ENCODE measurements at regions not wholly inside any gene's neighbourhood (a gene's known extent, or its start where the extent isn't known, plus 50 kb on each side); places are given as distances from the start of the nearest gene placed in this dataset.
"Not testable (repeated sequence)": the region's sequence is repeated elsewhere in the genome, so short reads cannot be mapped to it uniquely, and the experiment has no call there.

DNA sequence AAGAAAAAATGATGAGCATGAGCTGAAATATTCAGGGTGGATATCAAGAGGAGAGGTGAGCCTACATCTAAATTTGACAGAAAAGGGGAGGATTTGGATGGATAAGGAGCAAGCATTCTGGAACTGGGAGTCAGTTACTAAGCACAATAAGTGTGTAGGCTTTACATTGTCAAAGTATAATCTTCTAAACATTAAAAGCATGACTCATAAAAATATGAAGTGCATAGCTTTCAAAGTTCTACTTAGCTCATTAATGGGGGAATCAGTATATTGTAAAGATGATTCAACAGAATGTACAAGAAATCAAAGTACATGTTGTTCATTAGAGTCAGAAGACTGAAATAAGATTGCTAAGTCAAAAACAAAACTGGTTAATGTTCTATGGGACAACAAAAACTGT, 248.0 kb upstream of the GAS1 start:
- Histone ChIP-seq H3K27ac (ENCODE audit: low read depth in 2 of 2, low read length in 1 of 2) (no peak overlapping the region), H3K9me3 (ENCODE audit: control insufficient read depth in 2 of 2, insufficient read depth in 1 of 2, low read depth in 1 of 2, low read length in 1 of 2) (no peaks in the 10 kb centered on the region), H3K36me3 (ENCODE audit: control insufficient read depth in 2 of 2, insufficient read depth in 2 of 2, low read length in 1 of 2) (no peaks in the 10 kb centered on the region), H3K4me3 (ENCODE audit: low read depth in 1 of 2, low read length in 2 of 2) (no peak overlapping the region), H3K27me3 (ENCODE audit: control insufficient read depth in 1 of 2, insufficient read depth in 2 of 2, low read length in 2 of 2) (no peaks in the 10 kb centered on the region), H3K4me1 (ENCODE audit: control insufficient read depth in 2 of 2, insufficient read depth in 2 of 2, low read length in 1 of 2) (no peaks in the 10 kb centered on the region)

DNA sequence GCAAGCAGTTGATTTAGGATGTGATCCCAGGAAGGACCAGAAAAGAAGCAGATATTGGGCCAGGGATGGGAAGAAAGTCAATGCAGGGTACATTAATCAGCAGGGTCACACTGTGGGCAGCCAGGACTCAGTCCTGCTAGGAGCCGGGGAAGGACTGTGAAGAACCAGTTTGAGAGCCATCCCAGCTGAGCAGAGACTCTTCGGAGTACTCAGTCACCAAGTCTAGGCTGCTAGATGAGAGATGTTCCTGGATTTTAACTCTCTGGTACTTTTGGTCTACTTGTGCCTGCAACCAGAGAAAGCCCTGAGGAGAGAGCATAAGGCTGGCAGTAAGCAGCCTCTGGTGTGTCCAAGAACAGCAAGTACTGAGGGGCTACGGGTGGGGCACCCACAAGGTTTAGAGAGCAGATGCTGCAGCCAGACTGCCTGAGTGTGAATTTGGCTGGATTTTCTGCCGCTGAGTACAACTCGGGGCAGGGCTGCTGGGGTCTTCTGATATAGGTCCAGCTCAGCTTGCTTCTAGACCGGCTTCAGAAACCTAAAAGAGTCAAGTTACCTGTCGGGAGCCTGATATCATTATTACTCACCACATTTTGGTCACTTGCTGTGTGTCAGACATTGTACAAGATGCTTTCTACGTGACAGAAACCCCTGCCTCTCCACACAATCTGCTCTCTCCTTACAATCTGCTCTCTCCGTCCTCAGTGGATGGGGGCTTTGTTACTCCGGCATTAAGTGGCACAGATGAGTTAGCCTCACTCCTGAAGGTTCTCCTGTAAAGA, 250.2 kb upstream of the GAS1 start:
- no peak overlapping the region for H3K27ac ChIP-seq (ENCODE audit: low read depth in 2 of 2, low read length in 1 of 2)
- H3K4me1 ChIP-seq (ENCODE audit: control insufficient read depth in 2 of 2, insufficient read depth in 2 of 2, low read length in 1 of 2) = no peaks in the 10 kb centered on the region
- no peaks in the 10 kb centered on the region for H3K27me3 ChIP-seq (ENCODE audit: control insufficient read depth in 1 of 2, insufficient read depth in 2 of 2, low read length in 2 of 2)
- WGBS, 2 donors = 89 to 92% methylated on average over 10 of the region's 10 CpGs
- H3K9me3 ChIP-seq (ENCODE audit: control insufficient read depth in 2 of 2, insufficient read depth in 1 of 2, low read depth in 1 of 2, low read length in 1 of 2) = no peaks in the 10 kb centered on the region
- no peaks in the 10 kb centered on the region for H3K36me3 ChIP-seq (ENCODE audit: control insufficient read depth in 2 of 2, insufficient read depth in 2 of 2, low read length in 1 of 2)
- no peak overlapping the region for H3K4me3 ChIP-seq (ENCODE audit: low read depth in 1 of 2, low read length in 2 of 2)

DNA sequence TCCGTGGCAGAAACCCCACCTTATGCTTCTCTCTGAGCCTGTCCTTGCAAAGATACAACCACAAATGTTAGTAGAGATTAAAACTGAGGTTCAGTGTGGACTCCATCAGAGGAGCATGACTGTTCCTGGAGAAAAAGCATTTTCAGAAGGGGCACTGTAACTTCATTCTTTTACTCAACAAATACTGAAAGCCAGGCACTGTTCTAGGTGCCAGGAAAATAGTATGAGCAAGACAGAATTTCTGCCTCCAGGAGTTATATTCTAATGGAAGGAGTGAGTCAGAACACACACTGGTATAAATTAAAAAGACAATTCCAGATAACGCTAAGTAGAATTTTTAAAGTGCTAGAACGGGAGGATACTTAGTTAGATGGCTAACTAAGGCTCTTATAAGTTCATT, 251.4 kb upstream of the GAS1 start:
- Histone ChIP-seq H3K36me3 (ENCODE audit: control insufficient read depth in 2 of 2, insufficient read depth in 2 of 2, low read length in 1 of 2) (no peaks in the 10 kb centered on the region), H3K27me3 (ENCODE audit: control insufficient read depth in 1 of 2, insufficient read depth in 2 of 2, low read length in 2 of 2) (no peaks in the 10 kb centered on the region), H3K9me3 (ENCODE audit: control insufficient read depth in 2 of 2, insufficient read depth in 1 of 2, low read depth in 1 of 2, low read length in 1 of 2) (no peaks in the 10 kb centered on the region), H3K4me3 (ENCODE audit: low read depth in 1 of 2, low read length in 2 of 2) (no peak overlapping the region), H3K27ac (ENCODE audit: low read depth in 2 of 2, low read length in 1 of 2) (no peak overlapping the region), H3K4me1 (ENCODE audit: control insufficient read depth in 2 of 2, insufficient read depth in 2 of 2, low read length in 1 of 2) (no peaks in the 10 kb centered on the region)
- WGBS, 2 donors = 54 to 71% methylated on average over 3 of the region's 3 CpGs

DNA sequence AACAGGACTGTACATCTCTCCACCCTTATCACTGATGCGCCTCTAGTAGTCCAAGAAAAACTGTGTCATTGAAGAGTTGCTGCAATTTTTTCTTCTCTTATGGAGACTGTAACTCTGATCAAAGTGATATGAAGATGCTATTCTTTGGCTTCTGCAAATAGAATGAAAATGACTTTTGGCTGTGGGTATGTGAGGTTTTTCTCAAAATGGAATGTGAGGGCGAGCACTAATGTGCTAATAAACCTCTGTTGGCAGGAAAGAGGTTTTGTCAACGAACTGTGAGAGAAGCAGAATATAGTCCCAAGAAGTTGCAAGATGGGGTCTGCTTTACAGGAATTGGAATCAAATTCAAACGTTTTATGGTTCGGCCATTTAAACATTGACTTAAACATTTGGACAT, 252.0 kb upstream of the GAS1 start:
- 66% methylated on average over 5 of the region's 5 CpGs for WGBS, 2 donors
- H3K9me3 ChIP-seq (ENCODE audit: control insufficient read depth in 2 of 2, insufficient read depth in 1 of 2, low read depth in 1 of 2, low read length in 1 of 2) = no peaks in the 10 kb centered on the region
- H3K27ac ChIP-seq (ENCODE audit: low read depth in 2 of 2, low read length in 1 of 2) = no peak overlapping the region
- no peak overlapping the region for H3K4me3 ChIP-seq (ENCODE audit: low read depth in 1 of 2, low read length in 2 of 2)
- H3K36me3 ChIP-seq (ENCODE audit: control insufficient read depth in 2 of 2, insufficient read depth in 2 of 2, low read length in 1 of 2) = no peaks in the 10 kb centered on the region
- H3K27me3 ChIP-seq (ENCODE audit: control insufficient read depth in 1 of 2, insufficient read depth in 2 of 2, low read length in 2 of 2) = no peaks in the 10 kb centered on the region
- no peaks in the 10 kb centered on the region for H3K4me1 ChIP-seq (ENCODE audit: control insufficient read depth in 2 of 2, insufficient read depth in 2 of 2, low read length in 1 of 2)

DNA sequence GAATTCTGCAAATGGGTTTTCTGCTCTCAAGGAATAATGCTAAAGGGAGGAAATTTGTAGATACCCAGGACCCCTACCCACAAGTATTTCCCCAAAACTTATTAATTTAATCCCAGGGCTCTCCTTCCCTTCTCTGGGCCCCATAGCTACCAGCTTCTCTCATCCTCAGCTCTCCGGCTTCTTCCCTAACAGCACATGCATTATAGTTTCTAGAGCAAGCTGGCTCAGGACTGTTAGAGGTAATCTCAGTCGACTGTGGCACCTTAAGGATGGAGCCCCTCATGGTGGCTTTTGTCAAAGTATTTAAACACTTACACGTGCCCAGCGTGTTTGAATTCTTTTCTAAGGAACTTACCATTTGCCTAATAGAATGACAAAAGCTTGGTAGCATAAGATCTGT, 252.5 kb upstream of the GAS1 start:
- Histone ChIP-seq H3K27ac (ENCODE audit: low read depth in 2 of 2, low read length in 1 of 2) (no peak overlapping the region), H3K9me3 (ENCODE audit: control insufficient read depth in 2 of 2, insufficient read depth in 1 of 2, low read depth in 1 of 2, low read length in 1 of 2) (no peaks in the 10 kb centered on the region), H3K4me3 (ENCODE audit: low read depth in 1 of 2, low read length in 2 of 2) (no peak overlapping the region), H3K27me3 (ENCODE audit: control insufficient read depth in 1 of 2, insufficient read depth in 2 of 2, low read length in 2 of 2) (no peaks in the 10 kb centered on the region), H3K36me3 (ENCODE audit: control insufficient read depth in 2 of 2, insufficient read depth in 2 of 2, low read length in 1 of 2) (no peaks in the 10 kb centered on the region), H3K4me1 (ENCODE audit: control insufficient read depth in 2 of 2, insufficient read depth in 2 of 2, low read length in 1 of 2) (no peaks in the 10 kb centered on the region)
- 82 to 86% methylated on average over 4 of the region's 4 CpGs for WGBS, 2 donors

DNA sequence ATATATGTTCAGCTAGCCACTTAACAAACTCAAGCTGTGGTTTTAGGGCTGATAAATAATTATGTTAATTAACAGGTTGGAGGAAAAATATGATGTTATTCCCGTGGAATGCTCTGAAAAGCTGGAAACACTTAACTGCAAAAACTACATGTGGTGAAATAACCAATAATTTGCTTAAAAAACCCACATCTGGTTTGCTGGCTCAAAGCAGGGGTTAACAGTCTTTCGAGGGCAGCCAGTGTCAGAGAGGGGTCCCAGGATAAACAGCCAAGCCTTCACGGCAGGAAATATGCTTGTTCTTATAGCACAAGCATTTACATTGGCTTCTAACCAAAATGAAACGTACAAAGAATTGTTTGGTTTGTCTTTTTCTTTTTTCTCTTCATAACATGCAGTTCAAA, 254.0 kb upstream of the GAS1 start:
- H3K36me3 ChIP-seq (ENCODE audit: control insufficient read depth in 2 of 2, insufficient read depth in 2 of 2, low read length in 1 of 2) = no peaks in the 10 kb centered on the region
- WGBS, 2 donors = 21 to 22% methylated on average over 4 of the region's 4 CpGs
- no peak overlapping the region for H3K27ac ChIP-seq (ENCODE audit: low read depth in 2 of 2, low read length in 1 of 2)
- H3K4me1 ChIP-seq (ENCODE audit: control insufficient read depth in 2 of 2, insufficient read depth in 2 of 2, low read length in 1 of 2) = no peaks in the 10 kb centered on the region
- H3K4me3 ChIP-seq (ENCODE audit: low read depth in 1 of 2, low read length in 2 of 2) = no peak overlapping the region
- H3K27me3 ChIP-seq (ENCODE audit: control insufficient read depth in 1 of 2, insufficient read depth in 2 of 2, low read length in 2 of 2) = no peaks in the 10 kb centered on the region
- no peaks in the 10 kb centered on the region for H3K9me3 ChIP-seq (ENCODE audit: control insufficient read depth in 2 of 2, insufficient read depth in 1 of 2, low read depth in 1 of 2, low read length in 1 of 2)

DNA sequence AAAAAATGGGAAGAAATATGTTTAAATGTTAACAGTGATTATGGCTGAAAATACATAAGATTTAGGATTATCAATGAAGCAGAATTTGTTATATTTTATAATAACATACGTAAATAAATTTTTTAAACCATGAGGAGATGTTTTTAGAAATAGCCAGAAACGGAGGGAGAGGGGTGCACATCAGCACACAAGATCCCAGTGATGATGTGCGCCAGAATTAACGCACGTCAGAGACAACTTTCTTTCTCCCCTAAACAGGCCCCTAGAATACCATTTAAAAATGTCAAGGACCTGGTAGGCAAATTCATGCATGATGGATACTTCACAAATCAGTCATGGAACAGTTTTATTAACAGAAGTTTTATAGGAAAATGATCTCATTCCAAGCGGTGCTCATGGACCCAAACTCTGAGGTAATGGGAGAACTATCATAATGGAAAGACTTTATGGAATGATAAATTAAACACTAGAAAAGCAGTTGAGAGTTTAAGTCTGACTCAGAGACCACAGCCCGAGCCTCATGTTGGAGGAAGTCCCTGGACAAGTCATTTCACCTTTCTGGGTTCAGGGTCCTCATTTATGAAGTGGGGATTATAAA, 258.9 kb upstream of the GAS1 start:
- no peaks in the 10 kb centered on the region for H3K27me3 ChIP-seq (ENCODE audit: control insufficient read depth in 1 of 2, insufficient read depth in 2 of 2, low read length in 2 of 2)
- 61 to 80% methylated on average over 7 of the region's 7 CpGs for WGBS, 2 donors
- no peaks in the 10 kb centered on the region for H3K36me3 ChIP-seq (ENCODE audit: control insufficient read depth in 2 of 2, insufficient read depth in 2 of 2, low read length in 1 of 2)
- no peaks in the 10 kb centered on the region for H3K4me1 ChIP-seq (ENCODE audit: control insufficient read depth in 2 of 2, insufficient read depth in 2 of 2, low read length in 1 of 2)
- no peaks in the 10 kb centered on the region for H3K9me3 ChIP-seq (ENCODE audit: control insufficient read depth in 2 of 2, insufficient read depth in 1 of 2, low read depth in 1 of 2, low read length in 1 of 2)
- no peak overlapping the region for H3K4me3 ChIP-seq (ENCODE audit: low read depth in 1 of 2, low read length in 2 of 2)
- no peak overlapping the region for H3K27ac ChIP-seq (ENCODE audit: low read depth in 2 of 2, low read length in 1 of 2)

DNA sequence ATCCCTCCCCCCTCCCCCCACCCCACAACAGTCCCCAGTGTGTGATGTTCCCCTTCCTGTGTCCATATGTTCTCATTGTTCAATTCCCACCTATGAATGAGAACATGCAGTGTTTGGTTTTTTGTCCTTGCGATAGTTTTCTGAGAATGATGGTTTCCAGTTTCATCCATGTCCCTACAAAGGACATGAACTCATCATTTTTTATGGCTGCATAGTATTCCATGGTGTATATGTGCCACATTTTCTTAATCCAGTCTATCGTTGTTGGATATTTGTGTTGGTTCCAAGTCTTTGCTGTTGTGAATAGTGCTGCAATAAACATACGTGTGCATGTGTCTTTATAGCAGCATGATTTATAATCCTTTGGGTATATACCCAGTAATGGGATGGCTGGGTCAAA, 263.4 kb upstream of the GAS1 start:
- H3K9me3 ChIP-seq (ENCODE audit: control insufficient read depth in 2 of 2, insufficient read depth in 1 of 2, low read depth in 1 of 2, low read length in 1 of 2); H3K4me3 ChIP-seq (ENCODE audit: low read depth in 1 of 2, low read length in 2 of 2); H3K4me1 ChIP-seq (ENCODE audit: control insufficient read depth in 2 of 2, insufficient read depth in 2 of 2, low read length in 1 of 2); H3K27me3 ChIP-seq (ENCODE audit: control insufficient read depth in 1 of 2, insufficient read depth in 2 of 2, low read length in 2 of 2); H3K27ac ChIP-seq (ENCODE audit: low read depth in 2 of 2, low read length in 1 of 2); H3K36me3 ChIP-seq (ENCODE audit: control insufficient read depth in 2 of 2, insufficient read depth in 2 of 2, low read length in 1 of 2): not testable (repeated sequence)
- WGBS, 2 donors = 91 to 93% methylated on average over 3 of the region's 3 CpGs

DNA sequence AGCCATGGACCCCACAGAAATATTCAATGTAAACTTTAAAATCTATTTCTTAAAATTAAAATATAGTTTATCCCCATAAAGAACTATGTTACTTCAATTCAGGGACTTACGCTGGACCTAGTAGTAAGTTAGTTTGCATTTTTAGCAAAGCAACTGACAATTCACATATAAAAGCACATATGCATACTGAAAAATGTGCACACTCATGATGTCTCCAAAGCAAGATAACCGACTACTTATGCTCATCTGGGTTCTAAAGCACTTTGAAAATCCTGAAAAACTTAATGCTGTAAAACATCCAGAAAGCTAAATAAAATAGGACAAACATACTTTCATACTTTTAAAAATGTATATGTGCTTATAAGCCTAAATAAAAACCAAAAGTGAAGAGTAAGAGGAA, 264.4 kb upstream of the GAS1 start:
- Histone ChIP-seq H3K4me3 (ENCODE audit: low read depth in 1 of 2, low read length in 2 of 2) (no peak overlapping the region), H3K9me3 (ENCODE audit: control insufficient read depth in 2 of 2, insufficient read depth in 1 of 2, low read depth in 1 of 2, low read length in 1 of 2) (no peaks in the 10 kb centered on the region), H3K36me3 (ENCODE audit: control insufficient read depth in 2 of 2, insufficient read depth in 2 of 2, low read length in 1 of 2) (no peaks in the 10 kb centered on the region), H3K27me3 (ENCODE audit: control insufficient read depth in 1 of 2, insufficient read depth in 2 of 2, low read length in 2 of 2) (no peaks in the 10 kb centered on the region), H3K27ac (ENCODE audit: low read depth in 2 of 2, low read length in 1 of 2) (no peak overlapping the region), H3K4me1 (ENCODE audit: control insufficient read depth in 2 of 2, insufficient read depth in 2 of 2, low read length in 1 of 2) (no peaks in the 10 kb centered on the region)
- WGBS, 2 donors = 96 to 98% methylated on average over 2 of the region's 2 CpGs

DNA sequence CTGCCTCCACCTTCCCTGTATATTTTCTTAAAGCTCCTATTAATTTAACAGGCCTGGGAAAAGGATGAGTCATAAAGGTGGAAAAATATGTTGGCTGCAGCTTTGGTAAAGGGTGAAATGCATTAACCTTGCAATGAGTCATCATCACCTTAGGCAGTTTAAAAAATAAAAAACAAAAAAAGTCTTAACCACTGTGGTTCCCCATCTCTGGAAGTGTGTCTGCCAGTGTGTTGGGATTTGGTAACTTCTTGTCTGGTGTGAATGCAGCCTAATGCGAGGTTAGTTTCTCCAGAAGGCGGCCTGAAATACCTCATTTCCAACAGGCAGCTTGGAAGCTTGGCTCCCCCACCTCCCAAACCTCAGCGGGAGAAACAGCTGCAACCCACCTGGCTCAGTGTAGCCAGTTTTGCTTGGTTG, 265.3 kb upstream of the GAS1 start:
- H3K27me3 ChIP-seq (ENCODE audit: control insufficient read depth in 1 of 2, insufficient read depth in 2 of 2, low read length in 2 of 2) = no peaks in the 10 kb centered on the region
- WGBS, 2 donors = 51 to 78% methylated on average over 3 of the region's 3 CpGs
- no peak overlapping the region for H3K4me3 ChIP-seq (ENCODE audit: low read depth in 1 of 2, low read length in 2 of 2)
- H3K36me3 ChIP-seq (ENCODE audit: control insufficient read depth in 2 of 2, insufficient read depth in 2 of 2, low read length in 1 of 2) = no peaks in the 10 kb centered on the region
- no peaks in the 10 kb centered on the region for H3K9me3 ChIP-seq (ENCODE audit: control insufficient read depth in 2 of 2, insufficient read depth in 1 of 2, low read depth in 1 of 2, low read length in 1 of 2)
- no peaks in the 10 kb centered on the region for H3K4me1 ChIP-seq (ENCODE audit: control insufficient read depth in 2 of 2, insufficient read depth in 2 of 2, low read length in 1 of 2)
- no peak overlapping the region for H3K27ac ChIP-seq (ENCODE audit: low read depth in 2 of 2, low read length in 1 of 2)
